Smooth muscle cell (in vitro differentiated cells): ENCODE measurements at regions not wholly inside any gene's neighbourhood (a gene's known extent, or its start where the extent isn't known, plus 50 kb on each side); places are given as distances from the start of the nearest gene placed in this dataset.

Experiments
- DNase-seq: peaks from one replicate; lab custom pipeline; 2025; ENCODE audit not compliant: unreplicated experiment; lab: John Stamatoyannopoulos, UW
- H2AFZ ChIP-seq: fragments of 200-600 bp; sonication (generic); 2 replicates; pipeline ENCODE4 v1.6.0; 2016; ENCODE audit warnings: antibody characterized with exemption, low read depth, mild to moderate bottlenecking
- H3F3A ChIP-seq: fragments of 200-600 bp; sonication (generic); 2 replicates; pipeline ENCODE4 v1.6.0; 2017; ENCODE audit warnings: antibody characterized with exemption, low read depth
- H3K27ac ChIP-seq: fragments of 200-600 bp; sonication (generic); 2 replicates; pipeline ENCODE4 v1.5.1; 2016; ENCODE audit warnings: low read depth, mild to moderate bottlenecking
- H3K27me3 ChIP-seq: fragments of 200-600 bp; sonication (generic); 2 replicates; pipeline ENCODE4 v1.6.1; 2016; ENCODE audit warnings: low read depth, mild to moderate bottlenecking
- H3K36me3 ChIP-seq: fragments of 200-600 bp; sonication (generic); 2 replicates; pipeline ENCODE4 v1.5.1; 2016; ENCODE audit warnings: low read depth
- H3K4me1 ChIP-seq: fragments of 200-600 bp; sonication (generic); 2 replicates; pipeline ENCODE4 v1.5.1; 2016; ENCODE audit warnings: low read depth
- H3K4me2 ChIP-seq: fragments of 200-600 bp; sonication (generic); 2 replicates; pipeline ENCODE4 v1.6.0; 2016; ENCODE audit warnings: mild to moderate bottlenecking
- H3K4me3 ChIP-seq: fragments of 200-600 bp; sonication (generic); 2 replicates; pipeline ENCODE4 v1.5.1; 2016; ENCODE audit warnings: mild to moderate bottlenecking
- H3K79me2 ChIP-seq: fragments of 200-600 bp; sonication (generic); 2 replicates; pipeline ENCODE4 v1.6.0; 2016; ENCODE audit warnings: low read depth, mild to moderate bottlenecking
- H3K9ac ChIP-seq: fragments of 200-600 bp; sonication (generic); 2 replicates; pipeline ENCODE4 v1.6.0; 2016; ENCODE audit warnings: low read depth
- H3K9me3 ChIP-seq: fragments of 200-600 bp; sonication (generic); replicated peaks from 2 replicates; pipeline ENCODE4 v1.5.1; 2016; ENCODE audit warnings: low read depth
- H4K20me1 ChIP-seq: fragments of 200-600 bp; sonication (generic); 2 replicates; pipeline ENCODE4 v1.6.0; 2016; ENCODE audit warnings: low read depth
- WGBS: methylation state at CpG from one replicate; pipeline ENCODE4 v1.1.7; 2016; ENCODE audit warnings: low lambda C conversion rate; 5-methylcytosine and 5-hydroxymethylcytosine counted together
- TF ChIP-seq, protein P1 (sequence below): fragments of 200-600 bp; sonication (generic); IDR thresholded peaks from 2 replicates; pipeline ENCODE4 v1.5.1; 2017; ENCODE audit warnings: borderline replicate concordance, mild to moderate bottlenecking, antibody characterized with exemption; ENCODE audit not compliant: insufficient read depth, poor library complexity, severe bottlenecking

- H3K4me3 ChIP-seq: no peak overlapping the region
- no peak for DNase-seq
- H4K20me1 ChIP-seq: no peaks in the 10 kb centered on the region
- no peaks in the 10 kb centered on the region for H3K36me3 ChIP-seq
- TF ChIP-seq, protein P1, sequence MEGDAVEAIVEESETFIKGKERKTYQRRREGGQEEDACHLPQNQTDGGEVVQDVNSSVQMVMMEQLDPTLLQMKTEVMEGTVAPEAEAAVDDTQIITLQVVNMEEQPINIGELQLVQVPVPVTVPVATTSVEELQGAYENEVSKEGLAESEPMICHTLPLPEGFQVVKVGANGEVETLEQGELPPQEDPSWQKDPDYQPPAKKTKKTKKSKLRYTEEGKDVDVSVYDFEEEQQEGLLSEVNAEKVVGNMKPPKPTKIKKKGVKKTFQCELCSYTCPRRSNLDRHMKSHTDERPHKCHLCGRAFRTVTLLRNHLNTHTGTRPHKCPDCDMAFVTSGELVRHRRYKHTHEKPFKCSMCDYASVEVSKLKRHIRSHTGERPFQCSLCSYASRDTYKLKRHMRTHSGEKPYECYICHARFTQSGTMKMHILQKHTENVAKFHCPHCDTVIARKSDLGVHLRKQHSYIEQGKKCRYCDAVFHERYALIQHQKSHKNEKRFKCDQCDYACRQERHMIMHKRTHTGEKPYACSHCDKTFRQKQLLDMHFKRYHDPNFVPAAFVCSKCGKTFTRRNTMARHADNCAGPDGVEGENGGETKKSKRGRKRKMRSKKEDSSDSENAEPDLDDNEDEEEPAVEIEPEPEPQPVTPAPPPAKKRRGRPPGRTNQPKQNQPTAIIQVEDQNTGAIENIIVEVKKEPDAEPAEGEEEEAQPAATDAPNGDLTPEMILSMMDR: no peak
- H3K9ac ChIP-seq: no peak overlapping the region
- H3K4me2 ChIP-seq: no peak overlapping the region
- H3K4me1 ChIP-seq: no peaks in the 10 kb centered on the region
- no peak overlapping the region for H2AFZ ChIP-seq
- H3K27ac ChIP-seq: no peak overlapping the region
- H3K9me3 ChIP-seq: no peaks in the 10 kb centered on the region
- 87% methylated on average over 2 of the region's 2 CpGs for WGBS
- no peaks in the 10 kb centered on the region for H3F3A ChIP-seq
- H3K79me2 ChIP-seq: no peaks in the 10 kb centered on the region
- H3K27me3 ChIP-seq: no peaks in the 10 kb centered on the region
Observed at GRCh38 chr5:93273176-93273575, 307.8 kb downstream of the NR2F1-AS1 start.

DNA sequence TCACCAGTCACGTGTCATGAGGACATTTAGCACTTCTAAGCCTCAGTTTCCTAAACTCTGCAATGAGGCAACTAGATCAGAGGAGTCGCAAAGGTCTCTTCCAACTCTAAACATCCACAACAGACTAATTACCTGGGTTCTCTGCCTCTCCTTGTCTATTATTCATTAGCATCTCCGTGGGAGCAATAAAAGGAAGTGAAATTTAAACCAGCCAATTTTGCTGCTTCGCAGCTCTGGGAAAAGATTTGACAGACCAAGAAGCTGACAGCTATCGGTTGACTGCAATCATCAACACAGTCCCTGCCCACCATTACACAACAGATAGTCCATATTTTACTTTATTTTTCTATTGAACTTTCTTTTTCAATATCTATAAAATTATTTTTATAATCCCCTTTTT, 308.9 kb downstream of the NR2F1-AS1 start:
- H3K36me3 ChIP-seq: no peaks in the 10 kb centered on the region
- no peak overlapping the region for H3K4me2 ChIP-seq
- 88% methylated on average over 5 of the region's 5 CpGs for WGBS
- TF ChIP-seq, protein P1: no peak
- H3F3A ChIP-seq: no peaks in the 10 kb centered on the region
- no peaks in the 10 kb centered on the region for H3K4me1 ChIP-seq
- H3K9ac ChIP-seq: no peak overlapping the region
- no peaks in the 10 kb centered on the region for H4K20me1 ChIP-seq
- H3K79me2 ChIP-seq: no peaks in the 10 kb centered on the region
- no peaks in the 10 kb centered on the region for H3K27me3 ChIP-seq
- no peak overlapping the region for H2AFZ ChIP-seq
- no peak overlapping the region for H3K27ac ChIP-seq
- H3K4me3 ChIP-seq: no peak overlapping the region
- DNase-seq: no peak
- H3K9me3 ChIP-seq: no peaks in the 10 kb centered on the region

DNA sequence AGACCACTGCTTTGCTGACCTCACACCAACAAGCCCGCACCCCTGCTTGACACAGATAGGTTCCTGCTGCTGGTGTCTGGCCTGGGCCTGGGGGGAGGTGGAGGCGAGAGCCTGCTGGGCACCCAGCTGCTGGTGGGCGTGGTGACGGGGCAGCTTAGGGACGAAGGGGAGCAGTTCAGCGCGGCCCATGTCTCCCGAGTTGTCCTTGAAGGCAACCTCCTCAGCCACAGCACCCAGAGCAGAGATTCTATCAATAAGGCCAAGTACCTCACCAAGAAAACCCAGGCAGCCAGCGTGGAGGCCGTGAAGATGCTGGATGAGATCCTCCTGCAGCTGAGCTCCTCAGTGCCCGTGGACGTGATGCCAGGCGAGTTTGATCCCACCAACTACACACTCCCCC, 313.3 kb downstream of the NR2F1-AS1 start:
- no peaks in the 10 kb centered on the region for H3K79me2 ChIP-seq
- no peak overlapping the region for H3K4me3 ChIP-seq
- H3K4me2 ChIP-seq: no peak overlapping the region
- no peak for DNase-seq
- no peak overlapping the region for H3K27ac ChIP-seq
- H3K36me3 ChIP-seq: no peaks in the 10 kb centered on the region
- no peaks in the 10 kb centered on the region for H3K27me3 ChIP-seq
- 92% methylated on average over 13 of the region's 13 CpGs for WGBS
- no peak overlapping the region for H2AFZ ChIP-seq
- TF ChIP-seq, protein P1: no peak
- H3K4me1 ChIP-seq: no peaks in the 10 kb centered on the region
- H3K9ac ChIP-seq: no peak overlapping the region
- no peaks in the 10 kb centered on the region for H3F3A ChIP-seq
- no peaks in the 10 kb centered on the region for H3K9me3 ChIP-seq
- H4K20me1 ChIP-seq: no peaks in the 10 kb centered on the region

DNA sequence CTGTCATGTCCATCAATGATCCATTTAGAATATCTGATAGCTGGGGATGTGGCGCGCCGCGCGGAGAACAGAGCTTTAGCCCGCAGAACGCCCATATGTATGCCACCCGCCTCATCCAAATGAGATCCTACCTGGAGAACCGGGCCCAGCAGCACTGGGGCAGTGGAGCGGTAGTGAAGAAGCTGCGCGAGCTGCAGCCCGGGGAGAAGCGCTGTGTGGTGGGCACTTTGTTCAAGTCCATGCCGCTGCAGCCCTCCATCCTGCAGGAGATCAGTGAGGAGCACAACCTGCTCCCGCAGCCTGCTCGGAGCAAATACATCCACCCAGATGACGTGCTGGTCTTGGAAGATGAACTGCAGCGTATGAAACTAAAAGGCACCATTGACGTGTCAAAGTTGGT, 313.7 kb downstream of the NR2F1-AS1 start:
- Histone ChIP-seq H3K9ac (no peak overlapping the region), H4K20me1 (no peaks in the 10 kb centered on the region), H3K4me1 (no peaks in the 10 kb centered on the region), H2AFZ (no peak overlapping the region), H3K9me3 (no peaks in the 10 kb centered on the region), H3K79me2 (no peaks in the 10 kb centered on the region), H3K4me2 (no peak overlapping the region), H3K27me3 (no peaks in the 10 kb centered on the region), H3K27ac (no peak overlapping the region), H3K4me3 (no peak overlapping the region), H3F3A (no peaks in the 10 kb centered on the region), H3K36me3 (no peaks in the 10 kb centered on the region)
- 98% methylated on average over 20 of the region's 20 CpGs for WGBS
- TF ChIP-seq, protein P1: no peak
- no peak for DNase-seq
